Heart right ventricle (tissue), 16 donors: ENCODE measurements at regions not wholly inside any gene's neighbourhood (a gene's known extent, or its start where the extent isn't known, plus 50 kb on each side); places are given as distances from the start of the nearest gene placed in this dataset.

Experiments
- ATAC-seq, 8 donors: fragments of 200-7000 bp; cut with Tn5 transposase; one replicate each; pipeline ENCODE4 v1.9.1; 2020; ENCODE audit warnings: mild to moderate bottlenecking in 8 of 8, moderate library complexity in 8 of 8, moderate number of reproducible peaks in 1 of 8
- DNase-seq, 2 donors: peaks; one replicate each; pipeline ENCODE4 v3.0.0-alpha.2; 2020
- H3K27ac ChIP-seq, 10 donors: fragments of 200-600 bp; sonication (generic) in 2 of 10; one replicate each; pipeline versions ENCODE4 v1.5.0 to v1.8.0; 2020 to 2022; ENCODE audit warnings: mild to moderate bottlenecking in 3 of 10
- H3K27me3 ChIP-seq, 7 donors: fragments of 200-600 bp; one replicate each; pipeline ENCODE4 v1.8.0; 2021 to 2022; ENCODE audit warnings: mild to moderate bottlenecking in 2 of 7
- H3K36me3 ChIP-seq, 9 donors: fragments of 200-600 bp; sonication (generic) in 1 of 9; one replicate each; pipeline versions ENCODE4 v1.5.0 to v1.8.0; 2020 to 2022; ENCODE audit warnings: mild to moderate bottlenecking in 2 of 9
- H3K4me1 ChIP-seq, 9 donors: fragments of 200-600 bp; sonication (generic) in 1 of 9; one replicate each; pipeline versions ENCODE4 v1.5.0 to v1.8.0; 2020 to 2022; ENCODE audit warnings: mild to moderate bottlenecking in 4 of 9
- H3K4me3 ChIP-seq, 10 donors: fragments of 200-600 bp; sonication (generic) in 2 of 10; one replicate each; pipeline versions ENCODE4 v1.5.0 to v1.8.0; 2020 to 2022; ENCODE audit warnings: mild to moderate bottlenecking in 7 of 10, moderate library complexity in 2 of 10
- H3K9me3 ChIP-seq, 11 donors: fragments of 200-600 bp in 10 of 11; sonication (generic) in 2 of 11; one replicate each; pipeline versions ENCODE4 v1.5.0 to v1.8.0; 2013 to 2022; ENCODE audit warnings: mild to moderate bottlenecking in 2 of 11, control low read depth in 1 of 11, moderate library complexity in 1 of 11
- WGBS, 2 donors: extraction: QIAGEN DNeasy Blood & Tissue Kit; methylation state at CpG; one replicate each; pipeline ENCODE4 v1.1.7; 2013; ENCODE audit warnings: inconsistent platforms in 1 of 2; 5-methylcytosine and 5-hydroxymethylcytosine counted together
- intact Hi-C, 10 donors: fragments of 100-400 bp; cut with DNase I; formaldehyde crosslinking; loops; one replicate each; pipeline versions ENCODE4 v1.11.1 to v1.14.2; 2022
- TF ChIP-seq, protein P1 (sequence below), 9 donors: fragments of 200-600 bp; sonication (generic) in 2 of 9; IDR thresholded peaks; one replicate each; pipeline versions ENCODE4 v1.5.0 to v1.8.0; 2021 to 2022; ENCODE audit warnings: antibody characterized with exemption in 9 of 9, mild to moderate bottlenecking in 5 of 9, moderate library complexity in 1 of 9
- donor health status: Arrhythmogenic right ventricular cardiomyopathy.
- donor health status: ischemic (EF 13 %, LVEDD 7.1; RV severe dilation, severe dysfunction).
- donor health status: healthy with polysubstance abuse.
- donor health status: DM: no; HTN: yes; CAD: no.
- donor health status: DM: no; HTN: no; CAD: no.
- donor health status: ischemic (EF 25% LVEDD 6.9; RV normal size, moderate dysfunction).
- donor health status: ischemic (EF 25% LVEDD 5.7; RV mildly dilated, moderate dysfunction).
- donor health status: healthy.
- donor health status: DM: yes; HTN: yes; CAD: no.
- donor health status: Ischemic cardiomyopathy.
- donor health status: ischemic (EF 35%, LVEDD 5.7; RV mildly dilated, moderate dysfunction).
- donor health status: nonischemic (EF 11% LVEDD 7.7; RV severe dilation, severe dysfunction).
- donor health status: DM: yes; HTN: yes; CAD: no.
- donor health status: PGD.
- donor health status: ischemic (EF 29% LVEDD 5.4; RV normal size, mild dysfunction).
- donor health status: nonischemic (EF 23%, LVEDD 6.1; RV moderate dilation, normal function).

DNA sequence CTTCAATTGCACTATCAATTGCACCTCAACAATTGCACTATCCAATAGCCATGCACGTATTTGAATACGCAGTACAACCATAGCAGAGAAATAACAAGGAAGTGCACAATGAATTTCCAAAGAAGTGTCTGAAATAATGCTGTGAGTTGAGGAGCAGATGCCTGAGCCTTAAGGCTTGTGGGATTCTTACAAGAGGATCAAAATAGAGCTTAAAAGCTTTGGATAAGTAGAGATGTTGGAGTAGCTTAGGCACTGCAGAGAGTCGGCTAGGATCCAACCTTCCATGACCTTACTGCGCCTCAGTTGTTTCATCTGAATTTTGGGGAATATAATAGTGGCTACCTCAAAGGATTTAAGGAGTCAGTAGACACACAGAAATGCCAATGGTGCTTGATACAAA, 196.1 kb upstream of the FLRT2 start:
- H3K27ac ChIP-seq = no peak overlapping the region
- H3K27me3 ChIP-seq = no peaks in the 10 kb centered on the region
- H3K9me3 ChIP-seq = no peaks in the 10 kb centered on the region
- TF ChIP-seq, protein P1, sequence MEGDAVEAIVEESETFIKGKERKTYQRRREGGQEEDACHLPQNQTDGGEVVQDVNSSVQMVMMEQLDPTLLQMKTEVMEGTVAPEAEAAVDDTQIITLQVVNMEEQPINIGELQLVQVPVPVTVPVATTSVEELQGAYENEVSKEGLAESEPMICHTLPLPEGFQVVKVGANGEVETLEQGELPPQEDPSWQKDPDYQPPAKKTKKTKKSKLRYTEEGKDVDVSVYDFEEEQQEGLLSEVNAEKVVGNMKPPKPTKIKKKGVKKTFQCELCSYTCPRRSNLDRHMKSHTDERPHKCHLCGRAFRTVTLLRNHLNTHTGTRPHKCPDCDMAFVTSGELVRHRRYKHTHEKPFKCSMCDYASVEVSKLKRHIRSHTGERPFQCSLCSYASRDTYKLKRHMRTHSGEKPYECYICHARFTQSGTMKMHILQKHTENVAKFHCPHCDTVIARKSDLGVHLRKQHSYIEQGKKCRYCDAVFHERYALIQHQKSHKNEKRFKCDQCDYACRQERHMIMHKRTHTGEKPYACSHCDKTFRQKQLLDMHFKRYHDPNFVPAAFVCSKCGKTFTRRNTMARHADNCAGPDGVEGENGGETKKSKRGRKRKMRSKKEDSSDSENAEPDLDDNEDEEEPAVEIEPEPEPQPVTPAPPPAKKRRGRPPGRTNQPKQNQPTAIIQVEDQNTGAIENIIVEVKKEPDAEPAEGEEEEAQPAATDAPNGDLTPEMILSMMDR (IDR thresholded peaks at IDR 0.05) = no peak
- intact Hi-C loops = no loop called here
- H3K36me3 ChIP-seq = no peaks in the 10 kb centered on the region
- H3K4me3 ChIP-seq = no peak overlapping the region
- WGBS, 2 donors = 94 to 97% methylated on average over 4 of the region's 4 CpGs
- no peak for DNase-seq
- H3K4me1 ChIP-seq = no peaks in the 10 kb centered on the region
- no peak for ATAC-seq

DNA sequence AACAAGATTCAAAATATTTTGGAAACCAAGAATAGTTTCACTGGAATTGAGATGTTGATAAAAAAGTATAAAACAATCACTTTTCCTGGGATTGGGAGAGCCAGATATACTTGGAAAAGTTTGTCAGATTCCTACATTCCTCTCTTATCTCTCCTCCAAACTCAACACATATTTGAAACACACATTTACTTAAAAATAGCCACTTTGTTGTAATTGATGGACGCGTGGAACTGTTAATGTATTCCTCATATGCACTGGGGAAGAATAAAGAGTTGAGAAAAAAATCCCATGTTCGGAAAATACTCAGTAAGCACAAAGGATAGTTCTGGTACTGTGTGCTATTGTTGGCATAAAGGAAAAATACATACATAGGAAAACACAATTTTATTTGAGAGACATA, 195.6 kb upstream of the FLRT2 start:
- intact Hi-C loops = no loop called here
- Histone ChIP-seq H3K36me3 (no peaks in the 10 kb centered on the region), H3K4me3 (no peak overlapping the region), H3K4me1 (no peaks in the 10 kb centered on the region), H3K9me3 (no peaks in the 10 kb centered on the region), H3K27me3 (no peaks in the 10 kb centered on the region), H3K27ac (no peak overlapping the region)
- ATAC-seq (no peak), DNase-seq (no peak)
- TF ChIP-seq, protein P1 (IDR thresholded peaks at IDR 0.05) = no peak
- WGBS, 2 donors = 59 to 68% methylated on average over 3 of the region's 3 CpGs

DNA sequence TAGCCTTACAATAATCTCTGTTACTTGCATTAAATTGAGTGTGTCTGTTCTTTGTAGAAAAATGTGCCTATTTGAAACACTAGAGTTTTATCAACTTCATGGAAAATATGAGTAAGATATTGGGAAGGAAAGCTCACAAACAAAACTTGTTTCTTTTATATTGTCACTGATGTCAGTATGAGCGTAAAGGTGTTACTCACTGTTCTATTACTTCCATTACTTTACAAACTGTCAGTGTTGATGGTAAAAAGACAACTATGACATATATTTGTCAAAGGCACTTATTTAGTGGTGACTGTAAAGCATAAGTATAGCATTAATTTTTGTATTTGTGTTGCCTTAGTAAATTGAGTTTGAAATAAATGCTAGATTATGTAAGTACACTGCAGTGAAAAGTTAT, 193.7 kb upstream of the FLRT2 start:
- Histone ChIP-seq H3K27me3 (no peaks in the 10 kb centered on the region), H3K9me3 (no peaks in the 10 kb centered on the region), H3K4me3 (no peak overlapping the region), H3K4me1 (no peaks in the 10 kb centered on the region), H3K36me3 (no peaks in the 10 kb centered on the region), H3K27ac (no peak overlapping the region)
- ATAC-seq = no peak
- intact Hi-C loops = no loop called here
- WGBS, 2 donors = 92 to 97% methylated on average over 1 of the region's 1 CpG
- DNase-seq = no peak
- TF ChIP-seq, protein P1 (IDR thresholded peaks at IDR 0.05) = no peak

DNA sequence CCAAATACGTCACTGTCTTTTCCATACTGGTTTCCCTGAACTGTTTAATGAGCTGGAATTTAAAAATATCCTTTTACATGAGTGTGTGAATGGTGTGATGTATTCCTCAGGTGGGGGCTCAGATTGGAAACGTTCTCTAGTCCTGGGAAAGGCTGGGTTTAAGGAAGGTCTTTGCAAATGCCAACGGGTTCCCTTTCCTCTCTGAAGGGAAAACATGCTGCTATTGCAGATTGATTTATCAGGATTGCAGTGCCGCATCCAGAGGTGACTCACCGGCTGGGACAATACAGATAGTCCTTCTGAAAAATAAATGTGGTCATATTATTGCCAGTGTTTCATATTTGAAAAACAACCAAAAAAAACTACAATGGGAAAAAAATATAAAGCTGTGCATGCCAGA, 193.1 kb upstream of the FLRT2 start:
- no peak overlapping the region for H3K4me3 ChIP-seq
- intact Hi-C loops = no loop called here
- no peak overlapping the region for H3K27ac ChIP-seq
- 68 to 72% methylated on average over 5 of the region's 5 CpGs for WGBS, 2 donors
- ATAC-seq (no peak), DNase-seq (no peak)
- no peaks in the 10 kb centered on the region for H3K9me3 ChIP-seq
- TF ChIP-seq, protein P1 (IDR thresholded peaks at IDR 0.05) = no peak
- H3K4me1 ChIP-seq = no peaks in the 10 kb centered on the region
- no peaks in the 10 kb centered on the region for H3K27me3 ChIP-seq
- no peaks in the 10 kb centered on the region for H3K36me3 ChIP-seq

DNA sequence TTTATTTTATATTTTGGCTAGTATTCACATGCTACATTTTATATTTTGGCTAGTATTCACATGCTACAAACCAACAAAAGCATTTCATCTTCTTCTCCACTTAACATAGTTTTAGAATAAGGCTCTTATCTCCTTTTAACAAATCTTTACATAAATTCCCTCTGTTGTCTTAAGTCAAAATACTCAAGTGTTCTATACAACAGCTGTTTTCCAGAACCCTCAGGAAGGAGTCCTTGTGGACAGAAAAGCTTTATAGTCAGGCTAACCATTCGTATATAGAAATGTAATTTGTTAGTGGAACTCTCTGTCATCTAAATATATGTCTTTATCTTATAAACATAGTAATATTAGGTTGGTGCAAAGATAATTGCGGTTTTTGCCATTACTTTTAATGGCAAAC, 191.0 kb upstream of the FLRT2 start:
- Histone ChIP-seq H3K4me3 (no peak overlapping the region), H3K27ac (no peak overlapping the region), H3K27me3 (no peaks in the 10 kb centered on the region), H3K36me3 (no peaks in the 10 kb centered on the region), H3K4me1 (peaks cover 0 to 5% (median 0%) of the 10 kb centered on the region in 9 donors), H3K9me3 (no peaks in the 10 kb centered on the region)
- TF ChIP-seq, protein P1 (IDR thresholded peaks at IDR 0.05) = no peak
- 78 to 81% methylated on average over 2 of the region's 2 CpGs for WGBS, 2 donors
- DNase-seq (no peak), ATAC-seq (no peak)
- intact Hi-C loops = no loop called here
